Activated CD4-positive, alpha-beta T cell treated with anti-CD3 and anti-CD28 coated beads, Interleukin-2, amount 10 ng/mL, durations not matched to agents 24 days and 14 days (primary cell): ENCODE measurements at regions not wholly inside any gene's neighbourhood (a gene's known extent, or its start where the extent isn't known, plus 50 kb on each side); places are given as distances from the start of the nearest gene placed in this dataset.

Experiments
- DNase-seq: peaks from one replicate; pipeline ENCODE4 v3.0.0; 2022
- H3K27ac Mint-ChIP-seq: one replicate; pipeline ENCODE4 v1.8.0; 2022; ENCODE audit warnings: mild to moderate bottlenecking, mixed read lengths
- H3K27me3 Mint-ChIP-seq: one replicate; pipeline ENCODE4 v1.8.0; 2022; ENCODE audit warnings: mixed read lengths
- H3K36me3 Mint-ChIP-seq: one replicate; pipeline ENCODE4 v1.8.0; 2022; ENCODE audit warnings: low read depth, mild to moderate bottlenecking, mixed read lengths
- H3K4me1 Mint-ChIP-seq: one replicate; pipeline ENCODE4 v1.8.0; 2021; ENCODE audit warnings: mixed read lengths
- H3K4me3 Mint-ChIP-seq: one replicate; pipeline ENCODE4 v1.8.0; 2022; ENCODE audit warnings: mild to moderate bottlenecking, moderate library complexity, mixed read lengths
- H3K9me3 Mint-ChIP-seq: one replicate; pipeline ENCODE4 v1.8.0; 2021; ENCODE audit warnings: mixed read lengths
- intact Hi-C: fragments of 100-400 bp; cut with micrococcal nuclease; formaldehyde crosslinking; loops from one replicate; pipeline ENCODE4 v1.15.1; 2023

- Mint-ChIP-seq H3K9me3 (peaks cover 7% of the 10 kb centered on the region), H3K4me3 (no peak overlapping the region), H3K36me3 (no peaks in the 10 kb centered on the region), H3K27me3 (no peaks in the 10 kb centered on the region), H3K27ac (no peak overlapping the region), H3K4me1 (no peaks in the 10 kb centered on the region)
- intact Hi-C loops = no loop called here
- no peak for DNase-seq
These were observed 308.2 kb downstream of the ZNF608 start for GRCh38 chr5:124438026-124438902.

GRCh38 chr5:124436294-124436693, 310.1 kb downstream of the ZNF608 start:
- Mint-ChIP-seq H3K4me1 (no peaks in the 10 kb centered on the region), H3K36me3 (no peaks in the 10 kb centered on the region), H3K9me3 (peaks cover 7% of the 10 kb centered on the region), H3K4me3 (no peak overlapping the region), H3K27ac (no peak overlapping the region), H3K27me3 (no peaks in the 10 kb centered on the region)
- DNase-seq = no peak
- intact Hi-C loops = no loop called here

GRCh38 chr5:124433170-124433569, 313.3 kb downstream of the ZNF608 start:
- Mint-ChIP-seq H3K4me1 (no peaks in the 10 kb centered on the region), H3K4me3 (no peak overlapping the region), H3K36me3 (no peaks in the 10 kb centered on the region), H3K9me3 (peaks cover 7% of the 10 kb centered on the region), H3K27me3 (no peaks in the 10 kb centered on the region), H3K27ac (no peak overlapping the region)
- DNase-seq = no peak
- intact Hi-C loops = no loop called here

GRCh38 chr5:124421584-124421983, 324.9 kb downstream of the ZNF608 start:
- Mint-ChIP-seq H3K27me3 (no peaks in the 10 kb centered on the region), H3K4me1 (no peaks in the 10 kb centered on the region), H3K9me3 (no peaks in the 10 kb centered on the region), H3K36me3 (no peaks in the 10 kb centered on the region), H3K4me3 (no peak overlapping the region), H3K27ac (no peak overlapping the region)
- intact Hi-C loops = no loop called here
- DNase-seq = no peak

GRCh38 chr5:124420952-124421351, 325.5 kb downstream of the ZNF608 start:
- intact Hi-C loops = no loop called here
- Mint-ChIP-seq H3K9me3 (no peaks in the 10 kb centered on the region), H3K36me3 (no peaks in the 10 kb centered on the region)

GRCh38 chr5:124419531-124419930, 326.9 kb downstream of the ZNF608 start:
- no peak for DNase-seq
- H3K4me1 Mint-ChIP-seq = no peaks in the 10 kb centered on the region
- no peak overlapping the region for H3K27ac Mint-ChIP-seq
- no peaks in the 10 kb centered on the region for H3K27me3 Mint-ChIP-seq
- no peaks in the 10 kb centered on the region for H3K36me3 Mint-ChIP-seq
- H3K4me3 Mint-ChIP-seq = no peak overlapping the region
- intact Hi-C loops = no loop called here
- H3K9me3 Mint-ChIP-seq = no peaks in the 10 kb centered on the region

More at GRCh38 chr5:124420952-124421351, 325.5 kb downstream of the ZNF608 start:
- H3K27ac Mint-ChIP-seq = no peak overlapping the region
- H3K4me1 Mint-ChIP-seq = no peaks in the 10 kb centered on the region
- H3K27me3 Mint-ChIP-seq = no peaks in the 10 kb centered on the region
- no peak overlapping the region for H3K4me3 Mint-ChIP-seq
- no peak for DNase-seq

- no peak for DNase-seq
- Mint-ChIP-seq H3K27ac (no peak overlapping the region), H3K4me3 (no peak overlapping the region), H3K36me3 (no peaks in the 10 kb centered on the region), H3K4me1 (no peaks in the 10 kb centered on the region), H3K9me3 (no peaks in the 10 kb centered on the region), H3K27me3 (no peaks in the 10 kb centered on the region)
- intact Hi-C loops = no loop called here
These were observed 328.0 kb downstream of the ZNF608 start for GRCh38 chr5:124418390-124418789.

- intact Hi-C loops = no loop called here
- no peak overlapping the region for H3K27ac Mint-ChIP-seq
- no peaks in the 10 kb centered on the region for H3K27me3 Mint-ChIP-seq
- no peaks in the 10 kb centered on the region for H3K9me3 Mint-ChIP-seq
- H3K4me1 Mint-ChIP-seq = no peaks in the 10 kb centered on the region
- no peaks in the 10 kb centered on the region for H3K36me3 Mint-ChIP-seq
- no peak for DNase-seq
- H3K4me3 Mint-ChIP-seq = no peak overlapping the region
These were observed 329.2 kb downstream of the ZNF608 start for GRCh38 chr5:124417196-124417595.

- Mint-ChIP-seq H3K4me1 (no peaks in the 10 kb centered on the region), H3K4me3 (no peak overlapping the region), H3K36me3 (no peaks in the 10 kb centered on the region), H3K9me3 (no peaks in the 10 kb centered on the region), H3K27me3 (no peaks in the 10 kb centered on the region), H3K27ac (no peak overlapping the region)
- no peak for DNase-seq
- intact Hi-C loops = no loop called here
These were observed 329.8 kb downstream of the ZNF608 start for GRCh38 chr5:124416627-124417026.

- intact Hi-C loops = no loop called here
These were observed 331.5 kb downstream of the ZNF608 start for GRCh38 chr5:124414973-124415372.

GRCh38 chr5:124410539-124411488, 335.6 kb downstream of the ZNF608 start:
- no peaks in the 10 kb centered on the region for H3K4me1 Mint-ChIP-seq
- no peak overlapping the region for H3K27ac Mint-ChIP-seq
- H3K9me3 Mint-ChIP-seq = no peaks in the 10 kb centered on the region
- no peaks in the 10 kb centered on the region for H3K27me3 Mint-ChIP-seq
- no peak for DNase-seq
- H3K36me3 Mint-ChIP-seq = no peaks in the 10 kb centered on the region
- H3K4me3 Mint-ChIP-seq = no peak overlapping the region
- intact Hi-C loops = no loop called here

More at GRCh38 chr5:124414973-124415372, 331.5 kb downstream of the ZNF608 start:
- Mint-ChIP-seq H3K36me3 (no peaks in the 10 kb centered on the region), H3K4me1 (no peaks in the 10 kb centered on the region), H3K27me3 (no peaks in the 10 kb centered on the region), H3K9me3 (no peaks in the 10 kb centered on the region), H3K27ac (no peak overlapping the region), H3K4me3 (no peak overlapping the region)
- DNase-seq = no peak

- Mint-ChIP-seq H3K4me1 (no peaks in the 10 kb centered on the region), H3K27ac (no peak overlapping the region), H3K9me3 (no peaks in the 10 kb centered on the region), H3K4me3 (no peak overlapping the region), H3K27me3 (no peaks in the 10 kb centered on the region), H3K36me3 (no peaks in the 10 kb centered on the region)
- no peak for DNase-seq
- intact Hi-C loops = no loop called here
These were observed 337.5 kb downstream of the ZNF608 start for GRCh38 chr5:124408738-124409453.

- no peak overlapping the region for H3K27ac Mint-ChIP-seq
- H3K4me3 Mint-ChIP-seq = no peak overlapping the region
- H3K27me3 Mint-ChIP-seq = no peaks in the 10 kb centered on the region
- H3K36me3 Mint-ChIP-seq = no peaks in the 10 kb centered on the region
- intact Hi-C loops = no loop called here
- no peaks in the 10 kb centered on the region for H3K9me3 Mint-ChIP-seq
- H3K4me1 Mint-ChIP-seq = no peaks in the 10 kb centered on the region
- no peak for DNase-seq
These were observed 341.6 kb downstream of the ZNF608 start for GRCh38 chr5:124404796-124405195.
